Progenitor cell of endocrine pancreas (in vitro differentiated cells): ENCODE measurements at regions not wholly inside any gene's neighbourhood (a gene's known extent, or its start where the extent isn't known, plus 50 kb on each side); places are given as distances from the start of the nearest gene placed in this dataset.

ENCODE experiments used
- DNase-seq: peaks from one replicate; pipeline ENCODE4 v3.0.0; 2021; ENCODE audit warnings: low spot score; ENCODE audit not compliant: unreplicated experiment
- H3K27ac Mint-ChIP-seq: 2 replicates; pipeline ENCODE4 v1.8.0; 2021; ENCODE audit warnings: mild to moderate bottlenecking, moderate library complexity, mixed read lengths
- H3K27me3 Mint-ChIP-seq: 2 replicates; pipeline ENCODE4 v1.8.0; 2021; ENCODE audit warnings: mixed read lengths
- H3K36me3 Mint-ChIP-seq: 2 replicates; pipeline ENCODE4 v1.8.0; 2022; ENCODE audit warnings: mixed read lengths; ENCODE audit not compliant: insufficient read depth
- H3K4me1 Mint-ChIP-seq: 2 replicates; pipeline ENCODE4 v1.8.0; 2021; ENCODE audit warnings: low read depth, mixed read lengths
- H3K4me3 Mint-ChIP-seq: 2 replicates; pipeline ENCODE4 v1.8.0; 2021; ENCODE audit warnings: low read depth, mild to moderate bottlenecking, moderate library complexity, mixed read lengths
- H3K9me3 Mint-ChIP-seq: 2 replicates; pipeline ENCODE4 v1.8.0; 2021; ENCODE audit warnings: low read depth, mixed read lengths
- CTCF ChIP-seq: fragments of 200-600 bp; sonication (generic); IDR thresholded peaks from one replicate; pipeline ENCODE4 v1.5.0; 2021; ENCODE audit warnings: antibody characterized with exemption, mild to moderate bottlenecking; ENCODE audit not compliant: unreplicated experiment

GRCh38 chr12:4822572-4822971 lies 87.1 kb upstream of the KCNA1 start:
- Mint-ChIP-seq H3K36me3 (no peaks in the 10 kb centered on the region), H3K27ac (no peak overlapping the region), H3K4me1 (no peaks in the 10 kb centered on the region), H3K27me3 (peaks cover 14% of the 10 kb centered on the region), H3K9me3 (no peaks in the 10 kb centered on the region), H3K4me3 (no peak overlapping the region)
- TF ChIP-seq CTCF: no peak
- DNase-seq: no peak

GRCh38 chr12:4824380-4824779 lies 85.3 kb upstream of the KCNA1 start:
- TF ChIP-seq CTCF: no peak
- no peak overlapping the region for H3K27ac Mint-ChIP-seq
- no peaks in the 10 kb centered on the region for H3K36me3 Mint-ChIP-seq
- H3K4me3 Mint-ChIP-seq: no peak overlapping the region
- H3K27me3 Mint-ChIP-seq: peaks cover 12% of the 10 kb centered on the region
- no peaks in the 10 kb centered on the region for H3K4me1 Mint-ChIP-seq
- DNase-seq: no peak
- H3K9me3 Mint-ChIP-seq: no peaks in the 10 kb centered on the region

- H3K27ac Mint-ChIP-seq: no peak overlapping the region
- peaks cover 1% of the 10 kb centered on the region for H3K36me3 Mint-ChIP-seq
- H3K27me3 Mint-ChIP-seq: peaks cover 20% of the 10 kb centered on the region
- no peak for DNase-seq
- H3K4me1 Mint-ChIP-seq: no peaks in the 10 kb centered on the region
- no peaks in the 10 kb centered on the region for H3K9me3 Mint-ChIP-seq
- H3K4me3 Mint-ChIP-seq: no peak overlapping the region
- TF ChIP-seq CTCF: no peak
Measured at GRCh38 chr12:4825011-4825858, 84.5 kb upstream of the KCNA1 start.

- DNase-seq: no peak
- Mint-ChIP-seq H3K9me3 (no peaks in the 10 kb centered on the region), H3K36me3 (peaks cover 1% of the 10 kb centered on the region), H3K4me3 (no peak overlapping the region), H3K27me3 (peaks cover 23% of the 10 kb centered on the region), H3K27ac (no peak overlapping the region), H3K4me1 (no peaks in the 10 kb centered on the region)
- no peak for TF ChIP-seq CTCF
Measured at GRCh38 chr12:4826909-4827308, 82.8 kb upstream of the KCNA1 start.

- Mint-ChIP-seq H3K27me3 (peaks cover 23% of the 10 kb centered on the region), H3K36me3 (peaks cover 3% of the 10 kb centered on the region), H3K4me1 (no peaks in the 10 kb centered on the region), H3K9me3 (no peaks in the 10 kb centered on the region), H3K27ac (no peak overlapping the region), H3K4me3 (no peak overlapping the region)
- TF ChIP-seq CTCF: no peak
- no peak for DNase-seq
Measured at GRCh38 chr12:4828176-4828575, 81.5 kb upstream of the KCNA1 start.
